ENCODE measurements at regions not wholly inside any gene's neighbourhood (a gene's known extent, or its start where the extent isn't known, plus 50 kb on each side); places are given as distances from the start of the nearest gene placed in this dataset.

GRCh38 chr5:36417221-36417620 lies 115.5 kb upstream of the RANBP3L start:
- TF ChIP-seq CTCF (IDR thresholded peaks at IDR 0.05) = no peak
- no peak for TF ChIP-seq EZH2 (IDR thresholded peaks at IDR 0.05)
- no peak for TF ChIP-seq EZH2phosphoT487 (IDR thresholded peaks at IDR 0.05)

All from neural progenitor cell (in vitro differentiated cells).